OCI-LY7 (cell line): ENCODE measurements at regions not wholly inside any gene's neighbourhood (a gene's known extent, or its start where the extent isn't known, plus 50 kb on each side); places are given as distances from the start of the nearest gene placed in this dataset.

Experiments used
- BruUV-seq: library from RNA; stranded (reverse); fragments of 400-500 nt; replicated peaks from 2 replicates; lab custom pipeline; 2021; lab: Mats Ljungman, UMichigan
- CTCF ChIA-PET: fragments of 300-600 bp; sonication (Branson Sonifier 250); formaldehyde crosslinking; loops from one replicate; lab custom pipeline; 2022; ENCODE audit warnings: antibody characterized with exemption; ENCODE audit not compliant: unreplicated experiment; lab: Charles Lee
- POLR2A ChIA-PET: fragments of 300-600 bp; sonication (Branson Sonifier 250); formaldehyde crosslinking; loops from one replicate; lab custom pipeline; 2022; ENCODE audit warnings: antibody characterized with exemption; lab: Charles Lee
- DNase-seq: peaks from one replicate; pipeline ENCODE4 v3.0.0-alpha.2; 2015; ENCODE audit warnings: low spot score
- H2AFZ ChIP-seq: fragments of 200-600 bp; sonication (generic), shearing (Covaris generic); 2 replicates; pipeline ENCODE4 v1.6.1; 2014; ENCODE audit warnings: mild to moderate bottlenecking, antibody characterized with exemption, low read length, moderate library complexity
- H3K27ac ChIP-seq: fragments of 200-600 bp; sonication (generic); 2 replicates; pipeline ENCODE4 v1.5.1; 2014; ENCODE audit warnings: mixed run types, low read depth, mild to moderate bottlenecking, moderate library complexity, low read length, inconsistent platforms; ENCODE audit not compliant: poor library complexity, severe bottlenecking
- H3K36me3 ChIP-seq: fragments of 200-600 bp; sonication (generic); 2 replicates; pipeline ENCODE4 v1.6.1; 2014; ENCODE audit warnings: mild to moderate bottlenecking, antibody characterized with exemption, low read length, moderate library complexity, mixed read lengths; ENCODE audit not compliant: insufficient read depth
- H3K4me1 ChIP-seq: fragments of 200-600 bp; sonication (generic); 2 replicates; pipeline ENCODE4 v1.5.1; 2014; ENCODE audit warnings: mild to moderate bottlenecking, low read length; ENCODE audit not compliant: insufficient read depth, poor library complexity, severe bottlenecking
- H3K4me2 ChIP-seq: fragments of 200-600 bp; sonication (generic); 2 replicates; pipeline ENCODE4 v1.6.1; 2014; ENCODE audit warnings: mild to moderate bottlenecking, low read length
- H3K4me3 ChIP-seq: fragments of 200-600 bp; sonication (generic); 2 replicates; pipeline ENCODE4 v1.5.1; 2014; ENCODE audit warnings: mild to moderate bottlenecking, low read depth, low read length; ENCODE audit not compliant: poor library complexity, severe bottlenecking
- H3K79me2 ChIP-seq: fragments of 200-600 bp; sonication (generic); 2 replicates; pipeline ENCODE4 v1.6.1; 2016; ENCODE audit warnings: low read depth, mild to moderate bottlenecking, low read length, moderate library complexity, mixed read lengths; ENCODE audit not compliant: insufficient read depth
- H3K9me2 ChIP-seq: fragments of 200-600 bp; sonication (generic); 2 replicates; pipeline ENCODE4 v1.6.1; 2016; ENCODE audit warnings: mild to moderate bottlenecking, low read length, mixed read lengths; ENCODE audit not compliant: insufficient read depth
- H3K9me3 ChIP-seq: fragments of 200-600 bp; sonication (generic); 2 replicates; pipeline ENCODE4 v1.6.1; 2014; ENCODE audit warnings: mild to moderate bottlenecking, mixed run types, low read length, mixed read lengths
- H4K20me1 ChIP-seq: fragments of 200-600 bp; sonication (generic); 2 replicates; pipeline ENCODE4 v1.6.1; 2014; ENCODE audit warnings: mild to moderate bottlenecking, antibody characterized with exemption, low read length, moderate library complexity, mixed read lengths; ENCODE audit not compliant: insufficient read depth
- EZH2phosphoT487 ChIP-seq: fragments of 200-600 bp; sonication (generic); IDR thresholded peaks from 2 replicates; pipeline ENCODE4 v1.6.1; 2018; ENCODE audit warnings: low read depth, borderline replicate concordance, mild to moderate bottlenecking, mixed run types, antibody characterized with exemption, low read length, moderate library complexity, mixed read lengths
- intact Hi-C: fragments of 100-400 bp; cut with micrococcal nuclease; formaldehyde crosslinking; loops from one replicate; pipeline ENCODE4 v1.10.0; 2022; ENCODE audit not compliant: unreplicated experiment
- TF ChIP-seq, protein P1 (sequence below): fragments of 200-600 bp; sonication (generic); conservative IDR thresholded peaks from 2 replicates; pipeline ENCODE4 v1.5.1; 2014; ENCODE audit warnings: mild to moderate bottlenecking, antibody characterized with exemption, low read length, moderate library complexity, mixed read lengths

DNA sequence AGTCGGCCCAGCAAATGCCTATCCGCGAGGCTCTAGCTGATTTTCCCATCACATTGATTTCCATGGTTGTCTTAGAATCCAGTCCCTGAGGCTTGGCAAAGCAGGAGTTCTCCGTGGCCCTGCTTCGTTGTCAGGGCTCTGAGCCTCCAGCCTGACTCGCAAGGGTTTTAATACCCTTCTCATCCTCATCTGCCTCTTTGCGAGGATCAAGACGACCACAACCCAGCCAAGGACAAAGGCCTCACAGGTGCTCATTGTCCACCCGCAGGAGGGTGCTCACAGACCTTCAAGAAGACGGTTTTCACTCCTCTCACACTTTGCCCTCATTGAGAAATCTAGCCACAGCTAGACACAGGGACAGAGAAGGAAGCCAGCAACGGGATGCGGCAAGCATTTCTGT, 610.8 kb downstream of the KCNJ18 start:
- CTCF ChIA-PET = no interaction called here

DNA sequence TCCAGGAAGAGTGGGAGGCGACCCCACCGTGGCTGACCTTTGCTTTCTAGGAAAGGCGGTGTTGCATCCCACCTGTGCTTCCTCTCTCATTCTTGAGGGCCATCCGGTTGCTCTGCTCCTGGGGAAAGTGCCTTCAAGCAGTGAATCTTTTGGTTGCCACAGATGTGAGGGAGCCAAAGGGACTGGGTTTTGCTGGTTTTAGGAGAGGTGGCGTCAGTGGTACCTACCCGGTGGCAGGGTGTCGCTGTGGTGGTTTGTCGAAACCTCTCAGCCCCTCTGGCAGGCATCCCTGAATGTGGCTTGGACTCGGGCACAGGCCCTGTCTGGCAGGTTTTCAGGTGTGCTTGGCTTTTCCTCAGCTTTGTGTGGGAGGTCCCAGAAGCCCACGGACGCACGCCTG, 611.5 kb downstream of the KCNJ18 start:
- no peak overlapping the region for H3K4me2 ChIP-seq
- intact Hi-C loops = no loop called here
- TF ChIP-seq, protein P1, sequence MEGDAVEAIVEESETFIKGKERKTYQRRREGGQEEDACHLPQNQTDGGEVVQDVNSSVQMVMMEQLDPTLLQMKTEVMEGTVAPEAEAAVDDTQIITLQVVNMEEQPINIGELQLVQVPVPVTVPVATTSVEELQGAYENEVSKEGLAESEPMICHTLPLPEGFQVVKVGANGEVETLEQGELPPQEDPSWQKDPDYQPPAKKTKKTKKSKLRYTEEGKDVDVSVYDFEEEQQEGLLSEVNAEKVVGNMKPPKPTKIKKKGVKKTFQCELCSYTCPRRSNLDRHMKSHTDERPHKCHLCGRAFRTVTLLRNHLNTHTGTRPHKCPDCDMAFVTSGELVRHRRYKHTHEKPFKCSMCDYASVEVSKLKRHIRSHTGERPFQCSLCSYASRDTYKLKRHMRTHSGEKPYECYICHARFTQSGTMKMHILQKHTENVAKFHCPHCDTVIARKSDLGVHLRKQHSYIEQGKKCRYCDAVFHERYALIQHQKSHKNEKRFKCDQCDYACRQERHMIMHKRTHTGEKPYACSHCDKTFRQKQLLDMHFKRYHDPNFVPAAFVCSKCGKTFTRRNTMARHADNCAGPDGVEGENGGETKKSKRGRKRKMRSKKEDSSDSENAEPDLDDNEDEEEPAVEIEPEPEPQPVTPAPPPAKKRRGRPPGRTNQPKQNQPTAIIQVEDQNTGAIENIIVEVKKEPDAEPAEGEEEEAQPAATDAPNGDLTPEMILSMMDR = no peak
- no peak for TF ChIP-seq EZH2phosphoT487
- no peaks in the 10 kb centered on the region for H3K36me3 ChIP-seq
- H3K4me3 ChIP-seq = no peak overlapping the region
- no TSS peak for BruUV-seq
- no peak for DNase-seq
- H2AFZ ChIP-seq = no peak overlapping the region
- no peaks in the 10 kb centered on the region for H4K20me1 ChIP-seq
- H3K27ac ChIP-seq = no peak overlapping the region
- H3K79me2 ChIP-seq = no peaks in the 10 kb centered on the region
- H3K9me3 ChIP-seq = no peaks in the 10 kb centered on the region
- POLR2A ChIA-PET = no interaction called here
- CTCF ChIA-PET = no interaction called here
- H3K4me1 ChIP-seq = no peaks in the 10 kb centered on the region
- no peaks in the 10 kb centered on the region for H3K9me2 ChIP-seq

More for the DNA sequence above, 610.8 kb downstream of the KCNJ18 start:
- Histone ChIP-seq H3K36me3 (no peaks in the 10 kb centered on the region), H3K27ac (no peak overlapping the region), H3K9me3 (no peaks in the 10 kb centered on the region), H3K4me3 (no peak overlapping the region), H2AFZ (no peak overlapping the region), H3K79me2 (no peaks in the 10 kb centered on the region), H3K4me1 (no peaks in the 10 kb centered on the region), H3K9me2 (no peaks in the 10 kb centered on the region), H3K4me2 (no peak overlapping the region), H4K20me1 (no peaks in the 10 kb centered on the region)
- POLR2A ChIA-PET = no interaction called here
- intact Hi-C loops = no loop called here
- DNase-seq = no peak
- TF ChIP-seq EZH2phosphoT487 = no peak
- TF ChIP-seq, protein P1 = no peak
- BruUV-seq = no TSS peak

DNA sequence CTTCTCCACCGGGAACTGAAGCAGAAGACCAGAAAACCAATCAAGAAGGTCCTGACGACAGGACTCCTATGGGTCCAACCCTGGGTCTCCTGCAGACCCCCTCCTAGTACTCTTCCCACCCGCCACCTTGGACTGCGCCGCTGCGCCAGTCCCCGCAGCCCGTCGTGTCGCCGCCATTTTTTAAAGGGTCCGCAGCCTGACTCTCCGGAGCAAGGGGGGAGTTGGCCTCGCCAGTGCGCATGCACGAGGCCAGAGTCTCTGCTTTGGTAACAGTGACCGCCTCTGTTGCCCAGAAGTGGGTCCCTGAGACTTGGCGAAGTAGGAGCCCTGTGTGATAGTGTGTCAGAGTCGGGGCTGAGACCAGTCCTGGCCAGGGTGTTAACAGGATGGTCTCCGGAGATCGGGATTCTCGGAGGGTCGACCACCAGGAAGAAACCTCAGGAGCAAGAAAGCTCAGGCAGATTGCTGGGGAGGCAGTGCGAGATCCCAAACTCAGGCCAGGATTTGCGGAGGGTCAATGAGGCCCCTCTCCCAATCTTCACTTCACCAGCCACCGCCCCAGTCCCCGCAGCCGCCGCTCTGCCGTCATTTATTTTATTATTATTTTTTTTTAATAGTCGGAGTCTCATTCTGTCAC, 612.5 kb downstream of the KCNJ18 start:
- POLR2A ChIA-PET = no interaction called here
- Histone ChIP-seq H3K27ac (no peak overlapping the region), H3K79me2 (no peaks in the 10 kb centered on the region), H3K4me2 (no peak overlapping the region), H4K20me1 (no peaks in the 10 kb centered on the region), H3K36me3 (no peaks in the 10 kb centered on the region), H2AFZ (no peak overlapping the region), H3K4me1 (no peaks in the 10 kb centered on the region), H3K9me3 (no peaks in the 10 kb centered on the region), H3K4me3 (no peak overlapping the region), H3K9me2 (no peaks in the 10 kb centered on the region)
- no peak for DNase-seq
- intact Hi-C loops = no loop called here
- CTCF ChIA-PET = no interaction called here
- no peak for TF ChIP-seq EZH2phosphoT487
- TF ChIP-seq, protein P1 = no peak
- no TSS peak for BruUV-seq
